Stimulated activated CD4-positive, alpha-beta T cell treated with anti-CD3 and anti-CD28 coated beads, Interleukin-2, amount 100 ng/mL, for 48 hours (primary cell): ENCODE measurements at regions not wholly inside any gene's neighbourhood (a gene's known extent, or its start where the extent isn't known, plus 50 kb on each side); places are given as distances from the start of the nearest gene placed in this dataset.

ENCODE experiments used
- DNase-seq, 2 donors: peaks; one replicate each; pipeline ENCODE4 v3.0.0-alpha.2; 2020

GRCh38 chr14:104373855-104374717, 205.5 kb upstream of the C14orf180 start:
- no peak for DNase-seq

GRCh38 chr14:104374718-104375080, 204.9 kb upstream of the C14orf180 start:
- no peak for DNase-seq

- DNase-seq, result no peak
These were observed 203.9 kb upstream of the C14orf180 start for GRCh38 chr14:104375551-104376201.

- DNase-seq, result no peak
These were observed 203.1 kb upstream of the C14orf180 start for GRCh38 chr14:104376202-104377140.

GRCh38 chr14:104377256-104377655, 202.3 kb upstream of the C14orf180 start:
- DNase-seq, result no peak

- no peak for DNase-seq
These were observed 200.9 kb upstream of the C14orf180 start for GRCh38 chr14:104378698-104379113.

GRCh38 chr14:104382361-104383087, 197.0 kb upstream of the C14orf180 start:
- DNase-seq, result no peak

- DNase-seq, result no peak
These were observed 196.2 kb upstream of the C14orf180 start for GRCh38 chr14:104383088-104383995.

- DNase-seq, result no peak
These were observed 195.4 kb upstream of the C14orf180 start for GRCh38 chr14:104383996-104384775.

- no peak for DNase-seq
These were observed 194.8 kb upstream of the C14orf180 start for GRCh38 chr14:104384776-104385071.

- DNase-seq, result no peak
These were observed 194.5 kb upstream of the C14orf180 start for GRCh38 chr14:104385111-104385510.

- no peak for DNase-seq
These were observed 193.9 kb upstream of the C14orf180 start for GRCh38 chr14:104385531-104386101.

GRCh38 chr14:104386151-104386841, 193.3 kb upstream of the C14orf180 start:
- DNase-seq, result no peak

GRCh38 chr14:104387022-104388010, 192.2 kb upstream of the C14orf180 start:
- DNase-seq, result no peak

GRCh38 chr14:104388011-104388521, 191.5 kb upstream of the C14orf180 start:
- no peak for DNase-seq

GRCh38 chr14:104388541-104389325, 190.8 kb upstream of the C14orf180 start:
- DNase-seq, result no peak
